HepG2 (cell line): ENCODE measurements at regions not wholly inside any gene's neighbourhood (a gene's known extent, or its start where the extent isn't known, plus 50 kb on each side); places are given as distances from the start of the nearest gene placed in this dataset.

Source experiments
- ATAC-seq: fragments of 200-7000 bp; cut with Tn5 transposase; 3 replicates; pipeline ENCODE4 v1.9.1; 2020; ENCODE audit warnings: mild to moderate bottlenecking, moderate library complexity
- BruUV-seq: library from RNA; stranded (reverse); fragments of 400-500 nt; replicated peaks from 2 replicates; lab custom pipeline; 2021; lab: Mats Ljungman, UMichigan
- CTCF ChIA-PET: fragments of 300-600 bp; formaldehyde crosslinking; extraction: SDS; loops from one replicate; lab custom pipeline; 2021; ENCODE audit warnings: low total read pairs, inconsistent platforms, low intra/inter-chr PET ratio; lab: Yijun Ruan, JAX
- POLR2A ChIA-PET: fragments of 350-600 bp; sonication (Branson Sonifier 250); formaldehyde crosslinking; loops from one replicate; lab custom pipeline; 2020; ENCODE audit warnings: antibody characterized with exemption, inconsistent platforms; lab: Yijun Ruan, JAX
- DNase-seq: peaks from one replicate; pipeline ENCODE4 v3.0.0-alpha.2; 2015; ENCODE audit warnings: low spot score
- FAIRE-seq: peaks from 3 replicates; lab custom pipeline; 2011; peaks lifted over from hg19 to GRCh38; lab: Jason Lieb, UNC
- H2AFZ ChIP-seq: one replicate; pipeline ENCODE4 v1.6.1; 2011; ENCODE audit warnings: low read length, inconsistent platforms
- H3K27ac ChIP-seq: fragments of 300-600 bp; 3 replicates; pipeline ENCODE4 v1.8.0; 2011; ENCODE audit warnings: mixed run types, mild to moderate bottlenecking, mixed read lengths, low read length, inconsistent platforms; ENCODE audit not compliant: insufficient read depth; ENCODE audit errors: extremely low read length
- H3K27me3 ChIP-seq, 2 experiments: fragments of 200-600 bp in 1 of 2; 2 replicates in 1 of 2; 3 replicates in 1 of 2; pipeline versions ENCODE4 v1.6.0 to v1.8.0; 2011; ENCODE audit warnings: low read length in 2 of 2, mild to moderate bottlenecking in 2 of 2, moderate library complexity in 2 of 2, inconsistent platforms in 1 of 2; ENCODE audit not compliant: insufficient read depth in 2 of 2, control insufficient read depth in 1 of 2
- H3K36me3 ChIP-seq, 2 experiments: fragments of 200-600 bp in 1 of 2; replicated peaks in 1 of 2; 2 replicates in 1 of 2; 3 replicates in 1 of 2; pipeline versions ENCODE4 v1.5.1 to v1.8.0; 2011; ENCODE audit warnings: low read length in 2 of 2, inconsistent platforms in 1 of 2; ENCODE audit not compliant: insufficient read depth in 2 of 2, control insufficient read depth in 1 of 2
- H3K4me1 ChIP-seq: 2 replicates; pipeline ENCODE4 v1.5.1; 2012; ENCODE audit warnings: low read length, inconsistent platforms; ENCODE audit not compliant: insufficient read depth
- H3K4me2 ChIP-seq: 2 replicates; pipeline ENCODE4 v1.6.0; 2011; ENCODE audit warnings: low read depth, low read length, inconsistent platforms
- H3K4me3 ChIP-seq, 3 experiments: fragments of 200-600 bp in 1 of 3; sonication (generic), shearing (Covaris generic) in 1 of 3; replicated peaks in 1 of 3; 2 replicates each; pipeline ENCODE4 v1.5.1; 2011 to 2016; ENCODE audit warnings: low read length in 3 of 3, inconsistent platforms in 2 of 3, low read depth in 2 of 3, mild to moderate bottlenecking in 2 of 3, control low read depth in 1 of 3, mixed read lengths in 1 of 3; ENCODE audit not compliant: insufficient read depth in 1 of 3
- H3K79me2 ChIP-seq: one replicate; pipeline ENCODE4 v1.6.1; 2011; ENCODE audit warnings: low read length, inconsistent platforms; ENCODE audit not compliant: insufficient read depth
- H3K9ac ChIP-seq: 2 replicates; pipeline ENCODE4 v1.6.0; 2011; ENCODE audit warnings: mild to moderate bottlenecking, low read depth, low read length, inconsistent platforms; ENCODE audit not compliant: insufficient read depth
- H3K9me3 ChIP-seq: 2 replicates; pipeline ENCODE4 v1.5.1; 2012; ENCODE audit warnings: mild to moderate bottlenecking, low read length
- H4K20me1 ChIP-seq: 2 replicates; pipeline ENCODE4 v1.6.0; 2011; ENCODE audit warnings: inconsistent platforms, mild to moderate bottlenecking, low read length, moderate library complexity; ENCODE audit not compliant: insufficient read depth
- ARID4A ChIP-seq: sonication (generic); formaldehyde crosslinking; IDR thresholded peaks from 2 replicates; pipeline ENCODE4 v1.5.0; 2020; ENCODE audit warnings: mild to moderate bottlenecking, missing genetic modification reagents, borderline replicate concordance
- CAMTA2 ChIP-seq: sonication (generic); formaldehyde crosslinking; IDR thresholded peaks from 2 replicates; pipeline ENCODE4 v1.4.0; 2020; ENCODE audit warnings: mild to moderate bottlenecking, missing genetic modification reagents, borderline replicate concordance
- GMEB2 ChIP-seq: IDR thresholded peaks from 2 replicates; pipeline ENCODE4 v1.6.1; 2016; ENCODE audit warnings: missing biosample characterization, missing genetic modification reagents, low read depth
- GPN1 ChIP-seq: sonication (generic); formaldehyde crosslinking; IDR thresholded peaks from 2 replicates; pipeline ENCODE4 v1.5.1; 2020; ENCODE audit warnings: missing genetic modification reagents, borderline replicate concordance
- MLX ChIP-seq: IDR thresholded peaks from 2 replicates; pipeline ENCODE4 v1.6.1; 2016
- MTA3 ChIP-seq: sonication (generic); formaldehyde crosslinking; IDR thresholded peaks from 2 replicates; pipeline ENCODE4 v1.4.0; 2020; ENCODE audit warnings: missing genetic modification reagents
- ONECUT2 ChIP-seq: sonication (generic); formaldehyde crosslinking; IDR thresholded peaks from 2 replicates; pipeline ENCODE4 v1.4.0; 2020; ENCODE audit warnings: missing genetic modification reagents
- POLR2A ChIP-seq, 2 experiments: IDR thresholded peaks; 2 replicates each; pipeline ENCODE4 v1.6.1; 2011; ENCODE audit warnings: low read depth in 2 of 2, low read length in 2 of 2, mild to moderate bottlenecking in 1 of 2, moderate library complexity in 1 of 2; ENCODE audit not compliant: insufficient read depth in 1 of 2
- SALL1 ChIP-seq: sonication (generic); formaldehyde crosslinking; IDR thresholded peaks from 2 replicates; pipeline ENCODE4 v1.8.0; 2022; ENCODE audit warnings: mild to moderate bottlenecking, missing genetic modification reagents
- SIN3B ChIP-seq: fragments of 150-350 bp; IDR thresholded peaks from 2 replicates; pipeline ENCODE4 v1.6.1; 2014; ENCODE audit warnings: low read length
- SNRNP70 ChIP-seq: fragments of 200-400 bp; formaldehyde crosslinking; IDR thresholded peaks from 2 replicates; pipeline ENCODE4 v1.6.1; 2017; ENCODE audit warnings: mild to moderate bottlenecking, low read depth, low read length, moderate library complexity
- ZBTB37 ChIP-seq: sonication (generic); formaldehyde crosslinking; IDR thresholded peaks from 2 replicates; pipeline ENCODE4 v1.4.0; 2020; ENCODE audit warnings: mild to moderate bottlenecking, missing genetic modification reagents
- ZNF782 ChIP-seq: sonication (generic); formaldehyde crosslinking; IDR thresholded peaks from 2 replicates; pipeline ENCODE4 v1.4.0; 2020; ENCODE audit warnings: missing genetic modification reagents, mild to moderate bottlenecking, borderline replicate concordance
- ZSCAN21 ChIP-seq: sonication (generic); formaldehyde crosslinking; IDR thresholded peaks from 2 replicates; pipeline ENCODE4 v1.8.0; 2022; ENCODE audit warnings: mild to moderate bottlenecking, missing genetic modification reagents, moderate library complexity, borderline replicate concordance
- ZSCAN22 ChIP-seq: sonication (generic); formaldehyde crosslinking; IDR thresholded peaks from 2 replicates; pipeline ENCODE4 v1.4.0; 2020; ENCODE audit warnings: mild to moderate bottlenecking, missing genetic modification reagents
- WGBS: methylation state at CpG from one replicate; pipeline ENCODE4 v1.1.6; 2017; ENCODE audit warnings: low lambda C conversion rate; 5-methylcytosine and 5-hydroxymethylcytosine counted together
- in situ Hi-C: cut with HindIII; loops from 2 replicates; pipeline ENCODE4 v1.10.0; 2017; ENCODE audit warnings: low pct_unique_long_range_greater_than_20kb; ENCODE audit not compliant: extremely low pct_ligation_motif_present
- intact Hi-C: fragments of 100-400 bp; cut with micrococcal nuclease; formaldehyde crosslinking; loops from one replicate; pipeline ENCODE4 v1.10.0; 2022; ENCODE audit not compliant: unreplicated experiment

- TF ChIP-seq ARID4A (CRISPR knock-in tag) = no peak
- TF ChIP-seq ZSCAN21 = no peak
- TF ChIP-seq MTA3 = no peak
- TF ChIP-seq ONECUT2 (CRISPR knock-in tag) = no peak
- no peak for TF ChIP-seq MLX
- TF ChIP-seq SNRNP70 = no peak
These were observed 95.2 kb upstream of the NCK2 start (continued) for GRCh38 chr2:105649534-105649933.

- Histone ChIP-seq H3K27me3 (peaks cover 4 to 55% of the 10 kb centered on the region in 2 experiments; a peak in 4 of 5 replicates), H4K20me1 (no peaks in the 10 kb centered on the region), H3K79me2 (no peaks in the 10 kb centered on the region), H3K9ac (no peak overlapping the region), H3K4me1 (peaks cover 25% of the 10 kb centered on the region), H3K4me3 (no peak overlapping the region), H2AFZ (no peak overlapping the region), H3K27ac (no peak overlapping the region), H3K36me3 (no peaks in the 10 kb centered on the region), H3K9me3 (no peaks in the 10 kb centered on the region), H3K4me2 (no peak overlapping the region)
- no peak for FAIRE-seq
- TF ChIP-seq SALL1 (CRISPR knock-in tag) (no peak), GPN1 (no peak), CAMTA2 (no peak), GMEB2 (CRISPR knock-in tag) (no peak), ZSCAN22 (no peak), POLR2A (IDR thresholded peaks at IDR 0.05; ENCODE audit: insufficient read depth in 1 of 2, low read depth in 2 of 2, low read length in 2 of 2) (no peak), ZBTB37 (CRISPR knock-in tag) (no peak), ZNF782 (no peak), SIN3B (no peak)
- no peak for DNase-seq
- 16% methylated on average over 3 of the region's 4 CpGs for WGBS
- intact Hi-C loops = no loop called here
- ChIA-PET POLR2A (no interaction called here), CTCF (no interaction called here)
- ATAC-seq = no peak
- in situ Hi-C loops = no loop called here
- no TSS peak for BruUV-seq
These were observed 97.0 kb upstream of the NCK2 start for GRCh38 chr2:105647731-105648130.
